Activated naive CD8-positive, alpha-beta T cell (primary cell): ENCODE measurements at regions not wholly inside any gene's neighbourhood (a gene's known extent, or its start where the extent isn't known, plus 50 kb on each side); places are given as distances from the start of the nearest gene placed in this dataset.
"Not testable (repeated sequence)": the region's sequence is repeated elsewhere in the genome, so short reads cannot be mapped to it uniquely, and the experiment has no call there.

Source experiments
- H3K27ac Mint-ChIP-seq: one replicate; pipeline ENCODE4 v1.8.0; 2021; ENCODE audit warnings: mixed read lengths
- H3K27me3 Mint-ChIP-seq: one replicate; pipeline ENCODE4 v1.8.0; 2021; ENCODE audit warnings: mixed read lengths
- H3K36me3 Mint-ChIP-seq: one replicate; pipeline ENCODE4 v1.8.0; 2021; ENCODE audit warnings: mixed read lengths
- H3K4me1 Mint-ChIP-seq: one replicate; pipeline ENCODE4 v1.8.0; 2021; ENCODE audit warnings: low read depth, mixed read lengths
- H3K4me3 Mint-ChIP-seq: one replicate; pipeline ENCODE4 v1.8.0; 2021; ENCODE audit warnings: mild to moderate bottlenecking, mixed read lengths
- H3K9me3 Mint-ChIP-seq: one replicate; pipeline ENCODE4 v1.8.0; 2021; ENCODE audit warnings: low read depth, mixed read lengths

DNA sequence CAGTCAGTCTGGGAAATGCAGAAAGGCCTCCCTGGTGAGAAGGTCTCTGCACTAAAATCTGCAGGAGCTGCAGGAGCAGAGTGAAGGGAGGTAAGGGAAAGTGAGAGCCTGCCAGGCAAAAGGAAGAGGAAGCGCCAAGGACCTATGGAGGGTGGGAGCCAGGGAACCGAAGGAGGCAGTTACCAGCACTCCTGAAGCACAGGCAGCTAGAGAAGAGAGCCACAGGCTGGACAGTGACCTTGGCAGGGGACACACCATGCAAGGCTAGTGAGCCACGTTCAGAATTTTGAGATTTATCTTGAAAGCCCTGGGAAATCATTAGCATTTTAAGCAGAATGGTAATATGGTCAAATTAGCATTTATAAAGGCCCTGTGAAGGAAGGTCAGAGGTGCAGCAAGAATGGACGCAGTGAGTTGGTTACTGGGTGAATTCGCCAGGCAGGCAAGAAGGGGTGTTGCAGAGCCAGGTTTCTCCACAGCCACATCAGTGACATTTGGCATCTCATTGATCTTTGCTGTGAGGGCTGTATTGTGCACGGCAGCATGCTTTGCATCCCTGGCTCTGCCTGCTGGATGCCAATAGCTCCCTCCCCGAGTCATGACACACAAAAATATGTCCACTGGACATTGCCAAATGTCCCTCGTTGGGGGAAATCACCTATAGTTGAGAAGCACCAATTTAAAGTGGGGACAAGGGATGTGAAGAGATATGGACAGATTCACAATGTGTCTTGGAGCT lies 54.7 kb upstream of the LANCL2 start:
- Mint-ChIP-seq H3K27me3 (no peaks in the 10 kb centered on the region), H3K4me1 (peaks cover 12% of the 10 kb centered on the region), H3K4me3 (no peak overlapping the region), H3K9me3 (no peaks in the 10 kb centered on the region), H3K27ac (no peak overlapping the region), H3K36me3 (no peaks in the 10 kb centered on the region)

DNA sequence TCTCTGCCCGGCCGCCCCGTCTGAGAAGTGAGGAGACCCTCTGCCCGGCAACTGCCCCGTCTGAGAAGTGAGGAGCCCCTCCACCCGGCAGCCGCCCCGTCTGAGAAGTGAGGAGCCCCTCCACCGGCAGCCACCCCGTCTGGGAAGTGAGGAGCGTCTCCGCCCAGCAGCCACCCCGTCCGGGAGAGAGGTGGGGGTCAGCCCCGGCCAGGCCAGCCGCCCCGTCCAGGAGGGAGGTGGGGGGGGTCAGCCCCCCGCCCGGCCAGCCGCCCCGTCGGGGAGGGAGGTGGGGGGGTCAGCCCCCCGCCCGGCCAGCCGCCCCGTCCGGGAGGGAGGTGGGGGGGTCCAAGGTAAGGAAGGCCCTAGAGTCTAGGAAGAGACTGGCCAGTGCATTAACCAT lies 53.2 kb upstream of the LANCL2 start:
- not testable (repeated sequence) for H3K9me3 Mint-ChIP-seq, H3K4me3 Mint-ChIP-seq, H3K27me3 Mint-ChIP-seq, H3K36me3 Mint-ChIP-seq, H3K27ac Mint-ChIP-seq
- H3K4me1 Mint-ChIP-seq = peaks cover 12% of the 10 kb centered on the region

DNA sequence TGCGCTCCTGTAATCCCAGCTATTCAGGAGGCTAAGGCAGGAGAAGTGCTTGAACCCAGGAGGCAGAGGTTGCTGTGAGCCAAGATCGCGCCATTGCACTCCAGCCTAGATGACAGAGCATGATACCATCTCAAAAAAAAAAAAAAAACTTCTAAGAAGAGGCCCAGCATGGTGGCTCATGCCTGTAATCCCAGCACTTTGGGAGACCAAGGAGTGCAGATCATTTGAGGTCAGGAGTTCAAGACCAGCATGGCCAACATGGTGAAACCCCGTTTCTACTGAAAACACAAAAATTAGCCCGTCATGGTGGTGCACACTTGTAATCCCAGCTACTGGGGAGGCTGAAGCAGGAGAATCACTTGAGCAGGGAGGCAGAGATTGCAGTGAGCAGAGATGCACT lies 51.5 kb upstream of the LANCL2 start:
- not testable (repeated sequence) for H3K9me3 Mint-ChIP-seq, H3K36me3 Mint-ChIP-seq, H3K27me3 Mint-ChIP-seq, H3K27ac Mint-ChIP-seq, H3K4me3 Mint-ChIP-seq
- peaks cover 11% of the 10 kb centered on the region for H3K4me1 Mint-ChIP-seq

DNA sequence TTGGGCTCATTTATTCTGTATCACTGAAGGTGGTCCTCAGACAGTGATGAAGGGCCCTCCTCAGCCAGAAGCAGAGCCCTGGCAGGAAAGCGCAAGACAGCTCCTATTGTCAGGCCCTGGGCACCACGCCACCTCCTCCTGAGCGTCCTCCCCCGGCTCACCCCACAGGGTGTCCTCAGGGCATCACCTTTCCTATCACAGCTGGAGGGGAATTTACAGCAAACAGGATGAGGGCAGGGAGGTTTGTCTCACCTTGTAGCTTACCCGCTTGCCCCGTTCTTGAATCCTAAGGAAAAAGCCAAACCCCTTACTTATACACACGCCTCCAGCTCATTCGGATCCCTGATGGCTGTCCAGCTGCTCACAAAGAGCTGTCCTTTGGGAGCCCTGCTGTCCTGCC lies 50.2 kb upstream of the LANCL2 start:
- no peak overlapping the region for H3K4me3 Mint-ChIP-seq
- H3K36me3 Mint-ChIP-seq = no peaks in the 10 kb centered on the region
- H3K27ac Mint-ChIP-seq = no peak overlapping the region
- no peaks in the 10 kb centered on the region for H3K9me3 Mint-ChIP-seq
- no peaks in the 10 kb centered on the region for H3K4me1 Mint-ChIP-seq
- no peaks in the 10 kb centered on the region for H3K27me3 Mint-ChIP-seq
